ENCODE measurements at regions not wholly inside any gene's neighbourhood (a gene's known extent, or its start where the extent isn't known, plus 50 kb on each side); places are given as distances from the start of the nearest gene placed in this dataset.

- no peak for TF ChIP-seq SIN3A (IDR thresholded peaks at IDR 0.05; ENCODE audit: borderline replicate concordance, insufficient read depth, low read length)
- TF ChIP-seq POLR2AphosphoS5 (IDR thresholded peaks at IDR 0.05; ENCODE audit: low read depth, low read length), result no peak
- no peak for TF ChIP-seq REST (IDR thresholded peaks at IDR 0.05; ENCODE audit: insufficient read depth in 1 of 2, low read depth in 2 of 2, low read length in 2 of 2)
- TF ChIP-seq TAF1 (IDR thresholded peaks at IDR 0.05; ENCODE audit: borderline replicate concordance, insufficient read depth, low read length), result no peak
These were observed 338.3 kb downstream of the CYRIA start for GRCh38 chr2:16327326-16327725.
